Breast epithelium (tissue), 3 donors: ENCODE measurements at regions not wholly inside any gene's neighbourhood (a gene's known extent, or its start where the extent isn't known, plus 50 kb on each side); places are given as distances from the start of the nearest gene placed in this dataset.

Source experiments
- POLR2A ChIP-seq: fragments of 450-650 bp; IDR thresholded peaks from one replicate; pipeline ENCODE4 v1.6.1; 2016; ENCODE audit warnings: antibody characterized with exemption, mild to moderate bottlenecking, moderate library complexity
- POLR2AphosphoS5 ChIP-seq, 3 donors: sonication (generic); formaldehyde crosslinking; IDR thresholded peaks; one replicate each; pipeline ENCODE4 v1.6.1; 2017; ENCODE audit warnings: antibody characterized with exemption in 3 of 3
- TF ChIP-seq, protein P1 (sequence below), 3 donors: fragments of 450-650 bp; IDR thresholded peaks; one replicate each; pipeline ENCODE4 v1.5.1; 2016 to 2017; ENCODE audit warnings: antibody characterized with exemption in 3 of 3, mild to moderate bottlenecking in 3 of 3, moderate library complexity in 3 of 3

DNA sequence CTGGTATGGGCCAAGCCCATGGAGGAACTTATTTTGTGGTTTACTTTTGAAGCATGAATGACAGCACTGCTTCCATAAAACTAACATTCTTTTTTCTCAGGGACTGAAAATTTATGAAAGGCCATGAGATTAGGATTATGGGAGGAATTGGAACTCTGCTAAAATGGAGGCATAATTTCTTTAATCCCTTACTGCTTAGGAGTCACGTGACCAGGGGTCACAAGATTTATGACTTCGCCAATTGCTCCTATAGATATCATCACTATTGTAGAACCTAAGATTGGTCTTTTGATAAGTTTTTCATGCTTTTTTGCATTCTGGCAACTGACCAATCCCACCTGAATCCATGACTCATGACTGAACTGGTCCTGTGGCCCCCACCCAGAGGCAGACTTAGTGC is 495.7 kb upstream of the VRK2 start:
- TF ChIP-seq POLR2A (no peak), POLR2AphosphoS5 (IDR thresholded peaks at IDR 0.05) (no peak)
- TF ChIP-seq, protein P1, sequence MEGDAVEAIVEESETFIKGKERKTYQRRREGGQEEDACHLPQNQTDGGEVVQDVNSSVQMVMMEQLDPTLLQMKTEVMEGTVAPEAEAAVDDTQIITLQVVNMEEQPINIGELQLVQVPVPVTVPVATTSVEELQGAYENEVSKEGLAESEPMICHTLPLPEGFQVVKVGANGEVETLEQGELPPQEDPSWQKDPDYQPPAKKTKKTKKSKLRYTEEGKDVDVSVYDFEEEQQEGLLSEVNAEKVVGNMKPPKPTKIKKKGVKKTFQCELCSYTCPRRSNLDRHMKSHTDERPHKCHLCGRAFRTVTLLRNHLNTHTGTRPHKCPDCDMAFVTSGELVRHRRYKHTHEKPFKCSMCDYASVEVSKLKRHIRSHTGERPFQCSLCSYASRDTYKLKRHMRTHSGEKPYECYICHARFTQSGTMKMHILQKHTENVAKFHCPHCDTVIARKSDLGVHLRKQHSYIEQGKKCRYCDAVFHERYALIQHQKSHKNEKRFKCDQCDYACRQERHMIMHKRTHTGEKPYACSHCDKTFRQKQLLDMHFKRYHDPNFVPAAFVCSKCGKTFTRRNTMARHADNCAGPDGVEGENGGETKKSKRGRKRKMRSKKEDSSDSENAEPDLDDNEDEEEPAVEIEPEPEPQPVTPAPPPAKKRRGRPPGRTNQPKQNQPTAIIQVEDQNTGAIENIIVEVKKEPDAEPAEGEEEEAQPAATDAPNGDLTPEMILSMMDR (IDR thresholded peaks at IDR 0.05) = no peak
